Activated T-helper 17 cell treated with anti-CD3 and anti-CD28 coated beads, Interleukin-2, amount 50 U/mL, for 72 hours (primary cell): ENCODE measurements at regions not wholly inside any gene's neighbourhood (a gene's known extent, or its start where the extent isn't known, plus 50 kb on each side); places are given as distances from the start of the nearest gene placed in this dataset.
"Not testable (repeated sequence)": the region's sequence is repeated elsewhere in the genome, so short reads cannot be mapped to it uniquely, and the experiment has no call there.

Experiments
- ATAC-seq: fragments of 150-1000 bp; cut with Tn5 transposase; replicated peaks from 2 replicates; pipeline ENCODE4 v1.10.0; 2021; ENCODE audit warnings: mild to moderate bottlenecking, moderate library complexity
- H3K27ac Mint-ChIP-seq: one replicate; pipeline ENCODE4 v1.8.0; 2022; ENCODE audit warnings: mixed read lengths
- H3K27me3 Mint-ChIP-seq: one replicate; pipeline ENCODE4 v1.8.0; 2022; ENCODE audit warnings: mixed read lengths
- H3K36me3 Mint-ChIP-seq: one replicate; pipeline ENCODE4 v1.8.0; 2022; ENCODE audit warnings: low read depth, mild to moderate bottlenecking, mixed read lengths
- H3K4me1 Mint-ChIP-seq: one replicate; pipeline ENCODE4 v1.8.0; 2022; ENCODE audit warnings: mixed read lengths
- H3K4me3 Mint-ChIP-seq: one replicate; pipeline ENCODE4 v1.8.0; 2022; ENCODE audit warnings: mild to moderate bottlenecking, mixed read lengths
- H3K9me3 Mint-ChIP-seq: one replicate; pipeline ENCODE4 v1.8.0; 2022; ENCODE audit warnings: mixed read lengths

GRCh38 chr21:5217933-5218332, 5303.4 kb upstream of the TPTE start:
- not testable (repeated sequence) for H3K4me3 Mint-ChIP-seq, H3K27ac Mint-ChIP-seq, H3K4me1 Mint-ChIP-seq, H3K27me3 Mint-ChIP-seq, ATAC-seq, H3K36me3 Mint-ChIP-seq
- H3K9me3 Mint-ChIP-seq: peaks cover 31% of the 10 kb centered on the region

GRCh38 chr21:5219988-5220387, 5301.4 kb upstream of the TPTE start:
- H3K9me3 Mint-ChIP-seq: peaks cover 43% of the 10 kb centered on the region
- not testable (repeated sequence) for ATAC-seq, H3K27ac Mint-ChIP-seq, H3K4me3 Mint-ChIP-seq, H3K36me3 Mint-ChIP-seq, H3K27me3 Mint-ChIP-seq, H3K4me1 Mint-ChIP-seq

- H3K9me3 Mint-ChIP-seq: peaks cover 43% of the 10 kb centered on the region
- ATAC-seq, H3K36me3 Mint-ChIP-seq, H3K4me3 Mint-ChIP-seq, H3K27me3 Mint-ChIP-seq, H3K4me1 Mint-ChIP-seq, H3K27ac Mint-ChIP-seq: not testable (repeated sequence)
These were observed 5300.9 kb upstream of the TPTE start for GRCh38 chr21:5220468-5220867.

DNA sequence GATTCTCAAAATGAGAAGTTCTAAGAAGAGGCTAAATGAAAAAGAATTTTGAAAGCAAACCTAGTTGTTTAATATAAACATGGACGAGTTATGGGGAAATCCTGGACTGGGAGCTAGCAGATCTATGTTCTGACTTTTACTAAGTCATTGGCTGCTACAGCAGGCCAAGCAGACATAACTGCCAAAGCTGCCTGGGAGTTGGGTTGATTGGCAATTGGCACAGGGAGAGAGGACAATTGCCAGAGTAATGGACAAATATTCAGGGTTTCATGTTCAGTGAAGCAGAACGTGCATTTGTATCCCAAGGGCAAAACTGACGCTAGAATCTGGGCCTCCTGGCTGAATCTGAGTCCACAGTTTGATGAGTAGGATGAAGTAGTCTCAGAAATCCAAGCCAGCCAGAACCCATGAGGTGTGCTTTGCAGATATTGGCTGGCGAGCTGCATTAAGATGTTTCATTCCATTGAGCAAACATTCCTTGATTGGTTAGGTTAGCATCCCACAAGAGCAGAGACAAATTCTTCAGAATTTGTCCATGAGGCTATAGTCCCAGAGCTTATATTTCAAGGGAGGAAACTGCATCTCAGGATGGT, 5299.8 kb upstream of the TPTE start:
- ATAC-seq, H3K4me1 Mint-ChIP-seq, H3K27ac Mint-ChIP-seq, H3K27me3 Mint-ChIP-seq, H3K36me3 Mint-ChIP-seq, H3K4me3 Mint-ChIP-seq: not testable (repeated sequence)
- peaks cover 44% of the 10 kb centered on the region for H3K9me3 Mint-ChIP-seq

- peaks cover 48% of the 10 kb centered on the region for H3K9me3 Mint-ChIP-seq
- not testable (repeated sequence) for H3K36me3 Mint-ChIP-seq, H3K4me3 Mint-ChIP-seq, H3K27ac Mint-ChIP-seq, H3K27me3 Mint-ChIP-seq, ATAC-seq, H3K4me1 Mint-ChIP-seq
These were observed 5298.2 kb upstream of the TPTE start for GRCh38 chr21:5222996-5223782.

DNA sequence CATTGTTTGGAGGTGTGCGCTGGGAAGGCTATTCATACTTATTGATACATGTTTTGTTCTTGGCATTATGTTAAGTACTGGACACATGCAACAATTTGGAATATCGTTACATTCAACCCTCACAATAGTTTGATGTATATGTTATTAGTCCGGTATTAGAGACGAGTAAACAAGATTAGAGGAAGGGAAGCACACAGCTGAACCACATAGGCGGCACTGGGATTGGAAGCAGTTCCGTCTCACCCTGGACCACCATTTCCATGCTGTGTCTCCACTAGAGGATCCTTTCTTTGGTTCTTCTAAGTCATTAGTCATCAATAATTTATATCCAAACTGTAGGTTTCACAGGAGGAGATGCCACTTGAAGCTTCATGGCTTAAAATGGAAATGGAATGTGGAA, 5297.2 kb upstream of the TPTE start:
- peaks cover 49% of the 10 kb centered on the region for H3K9me3 Mint-ChIP-seq
- H3K27ac Mint-ChIP-seq, H3K4me3 Mint-ChIP-seq, H3K27me3 Mint-ChIP-seq, H3K36me3 Mint-ChIP-seq, H3K4me1 Mint-ChIP-seq, ATAC-seq: not testable (repeated sequence)

DNA sequence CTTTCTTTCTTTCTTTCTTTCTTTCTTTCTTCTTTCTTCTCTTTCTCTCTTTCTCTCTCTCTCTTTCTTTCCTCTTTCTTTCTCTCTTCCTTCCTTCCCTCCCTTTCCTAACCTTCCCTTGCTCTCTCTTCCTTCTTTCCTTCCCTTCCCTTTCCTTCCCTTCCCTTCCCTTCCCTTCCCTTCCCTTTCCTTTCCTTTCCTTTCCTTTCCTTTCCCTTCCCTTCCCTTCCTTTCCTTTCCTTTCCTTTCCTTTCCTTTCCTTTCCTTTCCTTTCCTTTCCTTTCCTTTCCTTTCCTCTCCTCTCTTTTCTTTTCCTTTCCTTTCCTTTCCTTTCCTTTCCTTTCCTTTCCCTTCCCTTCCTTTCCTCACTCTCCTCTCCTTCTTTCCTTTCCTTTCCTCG, 5294.1 kb upstream of the TPTE start:
- not testable (repeated sequence) for H3K4me3 Mint-ChIP-seq, ATAC-seq, H3K27me3 Mint-ChIP-seq, H3K36me3 Mint-ChIP-seq, H3K4me1 Mint-ChIP-seq, H3K27ac Mint-ChIP-seq
- peaks cover 52% of the 10 kb centered on the region for H3K9me3 Mint-ChIP-seq

GRCh38 chr21:5230561-5230960, 5290.8 kb upstream of the TPTE start:
- H3K27ac Mint-ChIP-seq, H3K4me3 Mint-ChIP-seq: not testable (repeated sequence)
- H3K9me3 Mint-ChIP-seq: peaks cover 57% of the 10 kb centered on the region

DNA sequence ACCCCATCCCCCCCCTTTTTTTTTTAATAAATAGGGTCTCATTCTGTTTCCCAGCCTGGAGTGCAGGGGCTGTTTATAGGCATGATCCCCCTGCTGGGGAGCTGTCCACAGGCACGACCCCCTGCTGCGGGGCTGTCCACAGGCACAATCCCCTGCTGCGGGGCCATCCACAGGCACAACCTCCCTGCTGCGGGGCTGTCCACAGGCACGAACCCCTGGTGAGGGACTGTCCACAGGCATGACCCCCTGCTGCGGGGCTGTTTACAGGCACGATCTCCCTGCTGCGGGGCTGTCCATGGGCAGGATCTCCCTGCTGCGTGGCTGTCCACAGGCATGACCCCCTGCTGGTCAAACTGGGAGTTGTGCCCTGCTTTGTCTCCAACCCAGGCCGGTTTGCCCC, 5290.1 kb upstream of the TPTE start:
- peaks cover 61% of the 10 kb centered on the region for H3K9me3 Mint-ChIP-seq

More at GRCh38 chr21:5230561-5230960, 5290.8 kb upstream of the TPTE start:
- not testable (repeated sequence) for H3K27me3 Mint-ChIP-seq, ATAC-seq, H3K4me1 Mint-ChIP-seq, H3K36me3 Mint-ChIP-seq

GRCh38 chr21:5232176-5232958, 5289.0 kb upstream of the TPTE start:
- not testable (repeated sequence) for H3K27me3 Mint-ChIP-seq, H3K27ac Mint-ChIP-seq, H3K36me3 Mint-ChIP-seq, ATAC-seq, H3K4me3 Mint-ChIP-seq, H3K4me1 Mint-ChIP-seq
- peaks cover 56% of the 10 kb centered on the region for H3K9me3 Mint-ChIP-seq

More for the DNA sequence above, 5290.1 kb upstream of the TPTE start:
- not testable (repeated sequence) for ATAC-seq, H3K27me3 Mint-ChIP-seq, H3K4me1 Mint-ChIP-seq, H3K27ac Mint-ChIP-seq, H3K4me3 Mint-ChIP-seq, H3K36me3 Mint-ChIP-seq

DNA sequence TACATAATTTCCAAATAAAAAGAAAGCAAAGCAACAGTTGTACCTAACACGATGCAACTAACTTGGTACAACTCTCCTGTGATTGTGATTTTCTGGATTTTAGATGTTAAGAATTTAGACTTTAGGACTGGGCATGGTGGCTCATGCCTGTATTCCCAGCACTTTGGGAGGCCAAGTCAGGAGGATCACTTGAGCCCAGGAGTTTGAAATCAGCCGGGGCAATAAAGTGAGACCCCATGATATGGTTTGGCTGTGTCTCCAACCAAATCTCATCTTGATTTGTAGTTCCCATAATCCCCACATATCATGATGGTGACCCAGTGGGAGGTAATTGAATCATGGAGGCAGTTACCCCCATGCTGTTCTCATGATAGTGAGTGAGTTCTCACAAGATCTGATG, 5285.6 kb upstream of the TPTE start:
- H3K27me3 Mint-ChIP-seq, H3K36me3 Mint-ChIP-seq, H3K27ac Mint-ChIP-seq, H3K4me1 Mint-ChIP-seq, H3K4me3 Mint-ChIP-seq, ATAC-seq: not testable (repeated sequence)
- peaks cover 46% of the 10 kb centered on the region for H3K9me3 Mint-ChIP-seq

DNA sequence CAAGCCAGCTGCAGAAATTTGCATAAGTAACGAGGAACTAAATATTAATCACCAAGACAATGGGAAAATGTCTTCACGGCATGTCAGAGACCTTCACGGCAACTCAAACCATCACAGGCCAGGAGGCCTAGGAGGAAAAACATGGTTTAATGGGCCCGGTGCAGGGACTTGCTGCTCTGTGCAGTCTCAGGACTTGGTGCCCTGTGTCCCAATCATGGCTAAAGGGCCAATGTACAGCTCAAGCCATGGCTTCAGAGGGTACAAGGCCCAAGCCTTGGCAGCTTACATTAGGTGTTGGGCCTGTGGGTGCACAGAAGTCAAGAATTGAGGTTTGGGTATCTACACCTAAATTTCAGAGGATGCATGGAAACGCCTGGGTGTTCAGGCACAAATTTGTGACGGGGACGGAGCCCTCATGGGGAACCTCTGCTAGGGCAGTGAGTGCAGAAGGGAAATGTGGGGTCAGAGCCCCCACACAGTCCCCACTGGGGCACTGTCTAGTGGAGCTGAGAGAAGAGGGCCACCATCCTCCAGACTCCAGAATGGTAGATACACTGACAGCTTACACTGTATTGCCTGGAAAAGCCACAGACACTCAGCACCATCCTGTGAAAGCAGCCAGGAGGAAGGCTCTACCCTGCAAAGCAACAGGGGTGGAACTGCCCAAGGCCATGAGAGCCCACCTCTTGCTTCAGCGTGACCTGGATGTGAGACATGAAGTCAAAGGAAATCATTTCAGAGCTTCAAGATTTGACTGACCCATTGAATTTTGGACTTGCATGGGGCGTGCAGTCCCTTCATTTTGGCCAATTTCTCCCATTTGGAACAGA, 5284.3 kb upstream of the TPTE start:
- H3K4me1 Mint-ChIP-seq, ATAC-seq, H3K4me3 Mint-ChIP-seq, H3K27me3 Mint-ChIP-seq, H3K36me3 Mint-ChIP-seq, H3K27ac Mint-ChIP-seq: not testable (repeated sequence)
- peaks cover 41% of the 10 kb centered on the region for H3K9me3 Mint-ChIP-seq

- H3K9me3 Mint-ChIP-seq: peaks cover 48% of the 10 kb centered on the region
- ATAC-seq: not testable (repeated sequence)
These were observed 5280.9 kb upstream of the TPTE start for GRCh38 chr21:5240521-5240920.

DNA sequence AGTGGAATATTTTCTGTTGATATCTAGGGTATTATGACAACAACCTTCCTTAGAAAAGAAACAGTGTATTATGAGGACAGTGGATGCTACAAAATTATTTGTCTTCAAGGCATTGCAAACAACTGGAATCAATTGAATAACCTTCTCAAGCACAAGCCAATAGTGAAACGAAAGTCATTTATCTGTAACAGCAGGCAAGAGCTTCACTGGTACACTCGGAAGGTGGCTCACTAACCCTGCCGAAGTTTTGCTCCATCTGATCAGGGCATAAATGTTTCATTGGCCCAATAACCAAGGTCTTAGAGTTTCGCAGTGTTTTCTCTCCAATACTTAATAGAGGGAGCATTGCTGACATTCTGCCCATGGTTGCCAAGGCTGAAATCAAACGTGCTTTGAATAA, 5278.7 kb upstream of the TPTE start:
- ATAC-seq, H3K4me3 Mint-ChIP-seq, H3K27me3 Mint-ChIP-seq, H3K36me3 Mint-ChIP-seq, H3K27ac Mint-ChIP-seq, H3K4me1 Mint-ChIP-seq: not testable (repeated sequence)
- peaks cover 55% of the 10 kb centered on the region for H3K9me3 Mint-ChIP-seq

More at GRCh38 chr21:5240521-5240920, 5280.9 kb upstream of the TPTE start:
- not testable (repeated sequence) for H3K4me1 Mint-ChIP-seq, H3K4me3 Mint-ChIP-seq, H3K27me3 Mint-ChIP-seq, H3K36me3 Mint-ChIP-seq, H3K27ac Mint-ChIP-seq
